GM08714 (cell line): ENCODE measurements at regions not wholly inside any gene's neighbourhood (a gene's known extent, or its start where the extent isn't known, plus 50 kb on each side); places are given as distances from the start of the nearest gene placed in this dataset.
"Not testable (repeated sequence)": the region's sequence is repeated elsewhere in the genome, so short reads cannot be mapped to it uniquely, and the experiment has no call there.

ENCODE experiments used
- H3K4me3 ChIP-seq: fragments of 200-500 bp; sonication (Bioruptor generic); 2 replicates; pipeline ENCODE4 v1.5.1; 2014; ENCODE audit warnings: mild to moderate bottlenecking, low read length, inconsistent platforms
- ZNF274 ChIP-seq: IDR thresholded peaks from 2 replicates; pipeline ENCODE4 v1.6.1; 2012; ENCODE audit warnings: mild to moderate bottlenecking, low read depth, low read length

- no peak for TF ChIP-seq ZNF274
- no peak overlapping the region for H3K4me3 ChIP-seq
Observed at GRCh38 chr4:188960411-188961093, 821.3 kb downstream of the TRIML1 start.

DNA sequence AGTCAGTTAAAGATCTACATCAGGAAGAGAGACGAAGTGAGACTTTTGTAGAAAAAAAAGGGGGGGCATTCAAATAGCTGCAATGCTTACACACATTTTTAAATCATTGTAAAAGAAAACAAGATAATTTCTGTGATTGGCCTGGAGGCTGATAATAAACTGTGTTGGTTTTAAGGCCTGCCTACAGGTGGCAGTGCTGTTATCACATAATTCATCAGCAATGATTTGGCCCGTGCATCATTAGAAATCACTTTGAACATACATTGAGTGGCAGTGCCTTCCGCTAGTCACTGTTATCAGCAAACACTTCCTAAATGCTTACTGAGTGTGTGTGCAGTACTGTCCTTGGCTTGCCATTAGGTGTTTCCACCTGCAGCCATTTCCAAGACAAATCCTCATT lies 831.9 kb downstream of the TRIML1 start:
- TF ChIP-seq ZNF274: no peak
- no peak overlapping the region for H3K4me3 ChIP-seq

GRCh38 chr4:188975271-188975670 lies 836.0 kb downstream of the TRIML1 start:
- TF ChIP-seq ZNF274: no peak
- no peak overlapping the region for H3K4me3 ChIP-seq

GRCh38 chr4:188976644-188977115 lies 837.4 kb downstream of the TRIML1 start:
- no peak for TF ChIP-seq ZNF274
- no peak overlapping the region for H3K4me3 ChIP-seq

DNA sequence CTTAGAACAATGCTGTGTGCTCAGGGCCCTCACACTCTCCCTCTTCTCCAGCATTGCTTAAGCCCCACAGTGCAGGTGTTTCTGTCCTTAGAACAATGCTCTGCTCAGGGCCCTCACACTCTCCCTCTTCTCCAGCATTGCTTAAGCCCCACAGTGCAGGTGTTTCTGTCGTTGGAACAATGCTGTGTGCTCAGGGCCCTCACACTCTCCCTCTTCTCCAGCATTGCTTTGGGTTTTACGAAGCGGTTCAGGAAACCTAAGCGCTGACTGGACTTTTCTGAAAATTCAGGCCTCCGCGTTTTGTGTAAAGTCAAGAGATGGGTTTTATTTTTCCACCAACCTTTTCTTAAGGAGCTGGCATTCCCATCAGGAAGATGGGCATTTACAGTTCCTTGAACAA lies 838.0 kb downstream of the TRIML1 start:
- not testable (repeated sequence) for H3K4me3 ChIP-seq

DNA sequence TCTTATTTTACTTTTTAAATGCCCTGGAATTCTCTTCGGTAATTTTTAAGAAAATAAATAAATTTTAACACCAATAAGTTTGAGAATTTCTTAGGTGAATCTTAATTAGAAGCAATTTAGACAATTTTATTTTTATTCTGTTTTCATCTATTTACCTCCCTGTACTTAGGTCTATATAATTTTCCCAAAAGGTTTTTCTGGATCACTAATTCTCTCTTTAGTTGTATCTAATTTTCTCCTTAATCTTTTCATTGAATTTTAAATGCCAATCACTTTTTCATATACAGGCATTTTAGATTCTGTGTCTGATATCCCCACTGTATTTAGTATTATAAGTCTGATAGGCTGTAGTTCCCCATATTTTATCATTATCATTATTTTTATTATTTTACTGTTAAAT lies 845.3 kb downstream of the TRIML1 start:
- no peak overlapping the region for H3K4me3 ChIP-seq
- no peak for TF ChIP-seq ZNF274

DNA sequence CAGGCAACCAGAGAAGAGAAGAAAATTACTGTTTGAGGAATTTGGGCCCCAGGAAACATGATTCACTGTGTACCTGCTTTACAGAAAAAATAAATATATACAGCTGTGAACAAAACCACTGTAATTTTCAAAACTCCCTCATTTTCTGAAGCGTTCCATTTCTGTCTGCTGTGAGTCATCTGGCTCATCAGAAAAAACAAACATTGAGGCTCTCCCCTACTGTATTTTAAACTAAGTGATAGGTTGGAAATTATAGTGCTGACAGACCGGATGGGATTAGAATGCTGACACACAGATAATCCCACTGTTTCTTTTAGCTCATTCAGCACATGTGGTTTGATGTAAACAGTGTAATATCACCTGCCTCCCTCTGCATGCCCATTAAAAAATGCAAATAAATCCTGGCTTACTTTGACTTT lies 847.0 kb downstream of the TRIML1 start:
- TF ChIP-seq ZNF274: no peak
- H3K4me3 ChIP-seq: no peak overlapping the region

DNA sequence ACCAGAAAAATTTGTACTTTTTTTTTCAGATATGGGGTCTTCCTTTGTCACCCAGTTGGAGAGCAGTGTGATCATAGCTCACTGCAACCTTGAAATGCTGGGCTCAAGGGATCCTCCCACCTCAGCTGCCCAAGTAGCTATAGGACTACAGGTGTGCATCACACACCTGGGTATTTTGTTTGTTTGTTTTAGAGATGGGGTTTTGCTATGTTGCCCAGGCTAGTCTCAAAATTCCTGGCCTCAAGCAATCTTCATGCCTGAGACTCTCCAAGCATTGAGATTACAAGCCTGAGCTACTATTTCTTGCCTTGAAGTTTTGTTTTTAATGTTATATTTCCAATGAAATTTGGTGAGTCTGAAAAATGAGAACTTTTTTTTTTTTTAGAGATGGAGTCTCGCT lies 847.8 kb downstream of the TRIML1 start:
- TF ChIP-seq ZNF274: no peak

GRCh38 chr4:188988131-188988530 lies 848.9 kb downstream of the TRIML1 start:
- H3K4me3 ChIP-seq: no peak overlapping the region
- no peak for TF ChIP-seq ZNF274

More for the DNA sequence above, 847.8 kb downstream of the TRIML1 start:
- H3K4me3 ChIP-seq: no peak overlapping the region

DNA sequence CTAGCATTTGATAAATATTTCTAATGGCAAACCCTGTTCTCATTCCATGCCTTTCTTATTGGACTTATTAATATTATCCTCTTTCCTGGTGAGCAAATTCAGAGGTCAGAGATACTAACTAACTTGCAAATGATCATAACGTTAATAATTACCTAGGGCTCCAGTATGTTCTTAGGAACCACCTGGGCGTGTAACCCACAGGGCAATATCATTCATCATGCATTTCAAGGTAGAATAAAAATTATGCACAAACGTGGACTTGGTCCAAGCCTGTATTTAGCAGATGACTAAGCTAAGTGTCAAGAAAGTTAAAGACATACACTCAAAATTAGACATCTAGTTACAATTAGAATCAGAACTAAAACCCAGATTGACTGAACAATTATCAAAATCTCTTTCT lies 850.1 kb downstream of the TRIML1 start:
- TF ChIP-seq ZNF274: no peak
- no peak overlapping the region for H3K4me3 ChIP-seq

- TF ChIP-seq ZNF274: no peak
- no peak overlapping the region for H3K4me3 ChIP-seq
Observed at GRCh38 chr4:188992706-188993105, 853.5 kb downstream of the TRIML1 start.

- H3K4me3 ChIP-seq: no peak overlapping the region
Observed at GRCh38 chr4:188993871-188994270, 854.6 kb downstream of the TRIML1 start.

GRCh38 chr4:189001283-189001970 lies 862.2 kb downstream of the TRIML1 start:
- no peak overlapping the region for H3K4me3 ChIP-seq
- TF ChIP-seq ZNF274: no peak

More at GRCh38 chr4:188993871-188994270, 854.6 kb downstream of the TRIML1 start:
- TF ChIP-seq ZNF274: no peak

DNA sequence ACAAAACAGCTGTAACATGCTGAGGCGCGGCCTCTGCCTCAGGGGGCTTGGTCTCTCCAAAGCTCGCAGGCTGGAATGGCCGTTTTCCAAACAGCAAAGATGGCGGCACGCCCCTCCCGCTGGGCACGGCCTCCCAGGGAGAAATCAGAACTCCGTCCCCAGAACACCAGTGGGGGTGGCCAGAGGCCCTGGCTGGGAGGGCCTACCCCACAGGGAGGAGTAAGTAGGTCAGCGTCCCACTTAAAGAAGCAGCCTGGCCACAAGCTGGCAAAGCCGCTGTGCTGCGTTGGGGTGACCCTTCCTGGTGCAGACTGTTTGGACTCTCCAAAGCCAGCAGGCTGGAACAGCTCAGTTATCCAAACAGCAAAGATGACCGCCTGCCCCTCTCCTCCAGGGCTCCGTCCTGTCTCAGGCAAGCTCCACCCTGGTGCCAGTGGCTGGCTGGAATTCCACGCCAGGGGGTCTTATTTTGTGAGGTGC lies 862.8 kb downstream of the TRIML1 start:
- H3K4me3 ChIP-seq: no peak overlapping the region
- TF ChIP-seq ZNF274: no peak

DNA sequence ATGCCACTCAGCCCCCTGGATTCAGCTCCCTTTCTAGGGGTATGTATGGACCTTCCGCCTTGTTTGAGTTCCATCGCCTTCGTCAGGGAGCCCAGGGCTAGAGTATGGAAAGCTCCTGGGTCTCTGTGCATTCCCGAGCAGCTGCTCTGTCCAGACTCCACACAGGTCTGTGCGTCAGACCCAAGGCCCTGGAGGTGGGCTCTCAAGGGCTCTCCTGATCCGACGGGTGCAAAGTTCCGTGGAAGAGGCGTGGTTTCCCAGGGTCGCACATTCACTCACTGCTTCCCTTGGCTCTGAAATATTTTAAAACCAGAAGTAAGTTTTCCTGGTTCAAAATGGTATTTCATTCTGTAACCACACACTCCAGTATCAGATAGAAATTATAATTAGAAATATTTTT lies 863.2 kb downstream of the TRIML1 start:
- no peak for TF ChIP-seq ZNF274
- no peak overlapping the region for H3K4me3 ChIP-seq

GRCh38 chr4:189010452-189011217 lies 871.4 kb downstream of the TRIML1 start:
- H3K4me3 ChIP-seq: not testable (repeated sequence)
